ACC112 (cell line): ENCODE measurements at regions not wholly inside any gene's neighbourhood (a gene's known extent, or its start where the extent isn't known, plus 50 kb on each side); places are given as distances from the start of the nearest gene placed in this dataset.
A peak's percentile ranks its signal among the peaks of the same experiment; 100 is the strongest.

Source experiments
- H2AFZ ChIP-seq: fragments of 200-600 bp; sonication (generic); one replicate; pipeline ENCODE4 v1.6.0; 2017; ENCODE audit warnings: antibody characterized with exemption, low read length; ENCODE audit not compliant: unreplicated experiment
- H3K27ac ChIP-seq: fragments of 200-600 bp; sonication (generic); 2 replicates; pipeline ENCODE4 v1.5.1; 2014; ENCODE audit warnings: low read depth, mild to moderate bottlenecking, antibody characterized with exemption, low read length, moderate library complexity
- H3K27me3 ChIP-seq: fragments of 200-600 bp; sonication (generic); 2 replicates; pipeline ENCODE4 v1.6.1; 2014; ENCODE audit warnings: mild to moderate bottlenecking, antibody characterized with exemption, low read length, moderate library complexity, mixed read lengths; ENCODE audit not compliant: insufficient read depth
- H3K36me3 ChIP-seq: fragments of 200-600 bp; sonication (generic); 2 replicates; pipeline ENCODE4 v1.6.1; 2016; ENCODE audit warnings: mild to moderate bottlenecking, antibody characterized with exemption, low read length, moderate library complexity, mixed read lengths; ENCODE audit not compliant: insufficient read depth
- H3K4me1 ChIP-seq: fragments of 200-600 bp; sonication (generic); one replicate; pipeline ENCODE4 v1.6.1; 2016; ENCODE audit warnings: low read length, mixed read lengths; ENCODE audit not compliant: insufficient read depth, unreplicated experiment, control insufficient read depth
- H3K4me3 ChIP-seq: fragments of 200-600 bp; sonication (generic); 2 replicates; pipeline ENCODE4 v1.5.1; 2014; ENCODE audit warnings: mild to moderate bottlenecking, low read depth, low read length
- H3K79me2 ChIP-seq: fragments of 200-600 bp; sonication (generic); one replicate; pipeline ENCODE4 v1.6.0; 2016; ENCODE audit warnings: low read length; ENCODE audit not compliant: control insufficient read depth, unreplicated experiment, insufficient read depth

- Histone ChIP-seq H3K27ac (no peak overlapping the region), H3K4me3 (no peak overlapping the region), H3K4me1 (peaks cover 4% of the 10 kb centered on the region), H3K36me3 (no peaks in the 10 kb centered on the region), H3K27me3 (peaks cover 32% of the 10 kb centered on the region), H3K79me2 (no peaks in the 10 kb centered on the region), H2AFZ (no peak overlapping the region)
These were observed 90.0 kb upstream of the CDKN3 start for GRCh38 chr14:54306806-54307205.

GRCh38 chr14:54309615-54310014 is 87.2 kb upstream of the CDKN3 start:
- Histone ChIP-seq H3K27ac (no peak overlapping the region), H3K4me3 (no peak overlapping the region), H3K27me3 (peaks cover 24% of the 10 kb centered on the region), H3K79me2 (no peaks in the 10 kb centered on the region), H2AFZ (no peak overlapping the region), H3K36me3 (no peaks in the 10 kb centered on the region), H3K4me1 (peaks cover 18% of the 10 kb centered on the region)

- Histone ChIP-seq H3K4me1 (peaks cover 18% of the 10 kb centered on the region), H3K27ac (no peak overlapping the region), H3K36me3 (no peaks in the 10 kb centered on the region), H3K4me3 (no peak overlapping the region), H3K27me3 (peaks cover 17% of the 10 kb centered on the region), H3K79me2 (no peaks in the 10 kb centered on the region), H2AFZ (no peak overlapping the region)
These were observed 86.5 kb upstream of the CDKN3 start for GRCh38 chr14:54310151-54310850.

- no peak overlapping the region for H3K27ac ChIP-seq
These were observed 86.0 kb upstream of the CDKN3 start for GRCh38 chr14:54310851-54311228.

GRCh38 chr14:54312166-54312801 is 84.5 kb upstream of the CDKN3 start:
- Histone ChIP-seq H2AFZ (no peak overlapping the region), H3K36me3 (no peaks in the 10 kb centered on the region), H3K4me3 (no peak overlapping the region), H3K79me2 (no peaks in the 10 kb centered on the region), H3K27me3 (no peaks in the 10 kb centered on the region; the same call in 1 of the 2 replicates), H3K27ac (0 out of 2 replicates have a peak overlapping the region, but pooled peaks have one; percentile 11), H3K4me1 (peaks cover 18% of the 10 kb centered on the region)

More at GRCh38 chr14:54310851-54311228, 86.0 kb upstream of the CDKN3 start:
- peaks cover 18% of the 10 kb centered on the region for H3K4me1 ChIP-seq
- peaks cover 11% of the 10 kb centered on the region for H3K27me3 ChIP-seq
- H3K79me2 ChIP-seq, result no peaks in the 10 kb centered on the region
- no peaks in the 10 kb centered on the region for H3K36me3 ChIP-seq
- no peak overlapping the region for H2AFZ ChIP-seq
- H3K4me3 ChIP-seq, result no peak overlapping the region

- Histone ChIP-seq H3K4me1 (peaks cover 18% of the 10 kb centered on the region), H3K27me3 (no peaks in the 10 kb centered on the region; the same call in 1 of the 2 replicates), H3K79me2 (no peaks in the 10 kb centered on the region), H3K36me3 (no peaks in the 10 kb centered on the region), H3K27ac (no peak overlapping the region), H2AFZ (no peak overlapping the region), H3K4me3 (no peak overlapping the region)
These were observed 82.3 kb upstream of the CDKN3 start for GRCh38 chr14:54314365-54315104.

- no peaks in the 10 kb centered on the region for H3K36me3 ChIP-seq
- no peak overlapping the region for H3K4me3 ChIP-seq
- peaks cover 15% of the 10 kb centered on the region for H3K4me1 ChIP-seq
- H2AFZ ChIP-seq, result no peak overlapping the region
- no peaks in the 10 kb centered on the region for H3K27me3 ChIP-seq
- H3K27ac ChIP-seq, result no peak overlapping the region
- H3K79me2 ChIP-seq, result no peaks in the 10 kb centered on the region
These were observed 80.2 kb upstream of the CDKN3 start for GRCh38 chr14:54316652-54317051.

- H3K4me3 ChIP-seq, result no peak overlapping the region
- H3K27ac ChIP-seq, result no peak overlapping the region
- H3K79me2 ChIP-seq, result no peaks in the 10 kb centered on the region
- H3K27me3 ChIP-seq, result no peaks in the 10 kb centered on the region
- H2AFZ ChIP-seq, result no peak overlapping the region
- H3K4me1 ChIP-seq, result peaks cover 8% of the 10 kb centered on the region
- H3K36me3 ChIP-seq, result no peaks in the 10 kb centered on the region
These were observed 79.4 kb upstream of the CDKN3 start for GRCh38 chr14:54317391-54317790.

GRCh38 chr14:54322246-54322645 is 74.6 kb upstream of the CDKN3 start:
- Histone ChIP-seq H3K4me3 (no peak overlapping the region), H3K27ac (no peak overlapping the region), H3K79me2 (no peaks in the 10 kb centered on the region), H3K36me3 (no peaks in the 10 kb centered on the region), H3K4me1 (peaks cover 4% of the 10 kb centered on the region), H3K27me3 (no peaks in the 10 kb centered on the region), H2AFZ (no peak overlapping the region)

GRCh38 chr14:54322701-54323337 is 74.0 kb upstream of the CDKN3 start:
- Histone ChIP-seq H3K79me2 (no peaks in the 10 kb centered on the region), H3K27me3 (no peaks in the 10 kb centered on the region), H3K27ac (no peak overlapping the region), H3K4me3 (no peak overlapping the region), H3K36me3 (no peaks in the 10 kb centered on the region), H2AFZ (no peak overlapping the region), H3K4me1 (peaks cover 4% of the 10 kb centered on the region)
